Choroid plexus epithelial cell (primary cell): ENCODE measurements at regions not wholly inside any gene's neighbourhood (a gene's known extent, or its start where the extent isn't known, plus 50 kb on each side); places are given as distances from the start of the nearest gene placed in this dataset.

Source experiments
- DNase-seq: peaks from one replicate; pipeline ENCODE4 v3.0.0-alpha.2; 2010; ENCODE audit warnings: low read depth
- H3K4me3 ChIP-seq: 2 replicates; pipeline ENCODE4 v1.5.1; 2011; ENCODE audit warnings: low read depth, mild to moderate bottlenecking, control low read depth, low read length, moderate library complexity
- TF ChIP-seq, protein P1 (sequence below): conservative IDR thresholded peaks from 2 replicates; pipeline ENCODE4 v1.5.1; 2011; ENCODE audit warnings: low read depth, mild to moderate bottlenecking, control low read depth, inconsistent platforms, low read length, moderate library complexity

DNA sequence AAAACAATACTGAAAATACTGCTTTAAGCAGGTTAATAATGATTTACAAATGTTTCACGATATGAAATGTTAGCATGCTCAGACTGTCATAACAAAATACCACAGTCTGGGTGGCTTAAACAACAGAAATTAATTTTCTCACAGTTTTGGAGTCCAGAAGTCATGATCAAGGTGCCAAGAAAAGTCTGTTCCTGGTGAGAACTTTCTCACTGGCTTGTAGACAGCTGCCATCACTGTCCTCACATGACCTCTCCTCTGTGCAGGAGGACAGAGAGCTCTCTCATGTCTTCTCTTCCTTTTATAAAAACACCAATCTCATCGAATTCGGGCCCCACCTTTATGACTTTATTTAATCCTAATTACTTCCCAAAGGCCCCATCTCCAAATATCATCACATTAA lies 426.7 kb downstream of the KLHL13 start:
- H3K4me3 ChIP-seq, result no peak overlapping the region
- no peak for DNase-seq
- TF ChIP-seq, protein P1, sequence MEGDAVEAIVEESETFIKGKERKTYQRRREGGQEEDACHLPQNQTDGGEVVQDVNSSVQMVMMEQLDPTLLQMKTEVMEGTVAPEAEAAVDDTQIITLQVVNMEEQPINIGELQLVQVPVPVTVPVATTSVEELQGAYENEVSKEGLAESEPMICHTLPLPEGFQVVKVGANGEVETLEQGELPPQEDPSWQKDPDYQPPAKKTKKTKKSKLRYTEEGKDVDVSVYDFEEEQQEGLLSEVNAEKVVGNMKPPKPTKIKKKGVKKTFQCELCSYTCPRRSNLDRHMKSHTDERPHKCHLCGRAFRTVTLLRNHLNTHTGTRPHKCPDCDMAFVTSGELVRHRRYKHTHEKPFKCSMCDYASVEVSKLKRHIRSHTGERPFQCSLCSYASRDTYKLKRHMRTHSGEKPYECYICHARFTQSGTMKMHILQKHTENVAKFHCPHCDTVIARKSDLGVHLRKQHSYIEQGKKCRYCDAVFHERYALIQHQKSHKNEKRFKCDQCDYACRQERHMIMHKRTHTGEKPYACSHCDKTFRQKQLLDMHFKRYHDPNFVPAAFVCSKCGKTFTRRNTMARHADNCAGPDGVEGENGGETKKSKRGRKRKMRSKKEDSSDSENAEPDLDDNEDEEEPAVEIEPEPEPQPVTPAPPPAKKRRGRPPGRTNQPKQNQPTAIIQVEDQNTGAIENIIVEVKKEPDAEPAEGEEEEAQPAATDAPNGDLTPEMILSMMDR, result no peak

DNA sequence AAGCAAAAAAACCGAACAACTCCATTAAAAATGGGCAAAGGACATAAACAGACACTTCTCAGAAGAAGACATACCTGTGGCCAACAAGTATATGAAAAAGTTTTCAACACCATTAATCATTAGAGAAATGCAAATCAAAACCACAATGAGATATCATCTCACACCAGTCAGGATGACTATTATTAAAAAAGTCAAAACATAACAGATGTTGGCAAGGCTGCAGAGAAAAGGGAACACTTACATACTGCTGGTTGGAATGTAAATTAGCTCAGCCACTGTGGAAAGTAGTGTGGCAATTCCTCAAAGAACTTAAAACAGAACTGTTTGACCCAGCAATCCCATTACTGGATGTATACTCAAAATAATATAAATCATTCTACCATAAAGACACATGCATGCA lies 436.3 kb downstream of the KLHL13 start:
- no peak for DNase-seq
- TF ChIP-seq, protein P1, result no peak
- H3K4me3 ChIP-seq, result no peak overlapping the region

DNA sequence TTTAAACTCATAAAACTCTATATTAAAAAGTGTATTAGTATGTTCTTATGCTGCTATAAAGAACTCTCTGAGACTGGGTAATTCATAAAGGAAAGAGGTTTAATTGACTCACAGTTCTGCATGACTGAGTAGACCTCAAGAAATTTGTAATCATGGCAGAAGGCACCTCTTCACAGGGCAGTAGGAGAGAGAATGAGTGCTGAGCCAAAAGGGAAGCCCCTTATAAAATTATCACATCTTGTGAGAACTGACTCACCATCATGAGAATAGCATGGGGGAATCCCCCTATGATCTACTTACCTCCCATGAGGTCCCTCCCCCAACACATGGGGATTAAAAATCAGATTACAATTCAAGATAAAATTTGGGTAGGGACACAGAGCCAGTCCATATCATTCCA lies 463.2 kb downstream of the KLHL13 start:
- H3K4me3 ChIP-seq, result no peak overlapping the region
- DNase-seq, result no peak
- TF ChIP-seq, protein P1, result no peak

DNA sequence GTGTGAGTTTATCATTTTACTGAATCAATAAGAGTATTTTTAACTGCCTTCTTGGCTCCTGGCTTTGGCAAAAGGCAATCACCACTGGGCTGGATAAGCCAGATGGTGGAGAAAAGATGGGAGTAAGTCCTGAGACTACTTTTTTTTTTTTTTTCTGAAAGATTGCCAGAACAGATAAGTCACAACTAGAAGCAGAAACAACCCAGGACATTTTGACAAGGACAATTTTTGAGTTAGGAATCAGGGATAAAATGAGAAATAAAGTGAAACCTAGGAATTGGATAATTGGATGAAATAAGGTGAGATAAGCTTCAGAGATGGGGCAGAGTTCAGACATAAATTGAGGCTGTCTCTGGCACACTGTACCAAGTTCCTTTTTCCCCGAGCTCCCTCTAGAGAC lies 471.0 kb downstream of the KLHL13 start:
- TF ChIP-seq, protein P1, result no peak
- H3K4me3 ChIP-seq, result no peak overlapping the region
- DNase-seq, result no peak

DNA sequence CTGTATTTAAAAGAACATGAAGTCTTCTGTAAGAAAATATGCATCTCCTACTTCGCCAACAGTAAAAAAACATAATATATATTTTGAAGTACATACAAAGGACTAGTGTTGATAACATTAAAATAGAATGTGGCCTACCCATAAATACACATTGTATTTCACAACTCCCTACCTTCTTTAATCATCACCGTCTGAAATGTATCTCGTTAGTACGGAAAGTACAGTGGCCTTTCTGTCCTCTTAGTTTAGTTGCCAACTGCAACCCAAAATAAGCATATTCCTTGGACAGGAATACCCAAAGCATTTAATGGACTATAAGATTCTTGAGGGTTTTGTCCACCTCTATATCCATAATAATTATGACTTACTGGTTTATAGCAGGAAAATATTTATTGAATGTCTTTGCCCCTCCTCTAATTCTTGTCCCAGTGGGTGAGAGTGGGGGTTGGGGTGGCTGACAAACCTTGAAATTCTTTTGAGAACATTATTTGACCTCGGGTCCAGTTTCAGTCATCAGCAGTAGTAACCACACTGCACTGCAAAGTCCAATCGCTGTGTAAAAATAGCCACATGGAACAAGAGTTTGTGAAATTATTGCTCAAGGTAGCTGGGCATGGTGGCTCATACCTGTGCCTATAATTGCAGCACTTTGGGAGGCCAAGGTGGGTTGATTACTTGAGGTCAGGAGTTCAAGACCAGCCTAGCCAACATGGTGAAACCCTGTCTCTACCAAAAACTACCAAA lies 474.5 kb downstream of the KLHL13 start:
- DNase-seq, result no peak
- H3K4me3 ChIP-seq, result no peak overlapping the region
- TF ChIP-seq, protein P1, result no peak

DNA sequence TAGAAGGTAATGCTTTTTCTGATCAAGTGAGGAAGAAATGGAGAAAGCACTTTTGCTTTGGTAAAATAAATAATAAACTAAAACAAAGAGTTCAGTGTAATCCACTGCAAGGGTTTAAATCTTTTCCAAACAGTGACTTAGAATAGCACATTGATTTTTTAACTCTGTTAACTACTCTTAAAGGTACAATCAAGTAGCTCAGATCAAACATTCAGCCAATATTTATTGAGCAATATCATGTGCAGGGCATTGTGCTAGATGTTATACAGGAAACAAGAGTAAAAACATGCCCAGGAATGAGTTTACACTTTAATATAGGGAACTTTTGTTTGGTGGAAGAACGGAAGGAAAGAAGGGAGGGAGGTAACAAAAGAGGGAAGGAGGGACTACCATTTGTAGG lies 479.8 kb downstream of the KLHL13 start:
- DNase-seq, result no peak
- TF ChIP-seq, protein P1, result no peak
- H3K4me3 ChIP-seq, result no peak overlapping the region

DNA sequence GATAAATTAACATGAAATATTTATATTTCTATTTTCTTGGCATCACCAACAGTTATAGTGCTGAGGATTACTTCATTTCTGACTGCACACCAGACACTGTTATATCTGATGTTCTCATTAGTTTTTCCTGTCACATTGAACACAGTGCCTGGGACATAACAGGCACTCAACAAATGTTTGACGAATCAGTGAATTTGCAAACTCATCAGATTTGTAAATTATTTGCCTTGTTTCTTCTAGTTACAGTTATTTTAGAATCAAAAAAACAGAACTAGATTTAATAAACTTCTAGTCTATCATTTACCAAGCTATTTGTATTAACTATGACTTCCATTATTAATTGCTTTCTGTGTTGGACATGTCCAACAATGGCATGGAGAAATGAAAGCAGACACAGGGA lies 483.3 kb downstream of the KLHL13 start:
- H3K4me3 ChIP-seq, result no peak overlapping the region
- TF ChIP-seq, protein P1, result no peak
- DNase-seq, result no peak
